SKM-1 (cell line): ENCODE measurements at regions not wholly inside any gene's neighbourhood (a gene's known extent, or its start where the extent isn't known, plus 50 kb on each side); places are given as distances from the start of the nearest gene placed in this dataset.

Experiments
- DNase-seq: peaks from one replicate; lab custom pipeline; 2025; ENCODE audit not compliant: unreplicated experiment; lab: John Stamatoyannopoulos, UW

GRCh38 chr4:156656896-156657295 is 314.7 kb downstream of the PDGFC start:
- no peak for DNase-seq

DNA sequence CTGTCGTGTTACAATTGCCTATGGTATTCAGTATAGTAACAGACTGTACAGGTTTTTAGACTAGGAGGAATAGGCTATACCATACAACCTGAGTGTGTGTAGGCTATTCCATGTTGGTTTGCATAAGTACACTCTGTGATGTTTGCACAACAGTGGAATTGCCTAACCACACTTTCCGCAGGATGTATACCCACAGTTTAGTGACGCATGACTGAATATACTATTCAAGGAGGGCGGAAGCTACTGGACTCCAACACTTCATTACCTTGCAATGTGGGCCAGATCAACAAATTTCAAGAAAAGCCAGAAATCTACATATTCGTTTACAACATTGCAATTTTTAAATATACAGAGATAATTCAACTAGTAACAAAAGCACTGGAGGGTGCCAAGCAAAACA is 317.2 kb downstream of the PDGFC start:
- DNase-seq: peak; percentile 56

DNA sequence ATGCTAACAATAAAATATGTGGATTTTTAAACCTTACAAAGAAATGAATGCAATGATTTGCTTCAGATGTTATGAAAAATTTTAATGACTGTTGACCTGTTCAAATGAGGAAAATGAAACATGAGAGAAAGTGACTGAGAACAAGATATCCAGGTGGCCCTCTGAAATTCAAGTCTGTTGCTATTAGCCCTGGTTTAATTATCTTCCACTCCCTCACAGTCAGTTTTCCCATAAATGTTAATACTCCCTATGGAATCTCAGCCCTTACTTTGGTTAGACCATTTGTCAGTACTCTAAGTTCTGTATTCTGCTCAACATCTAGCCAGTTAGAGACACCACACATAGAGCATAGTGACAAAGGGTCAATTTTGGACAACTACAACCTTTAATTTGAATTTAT is 327.8 kb downstream of the PDGFC start:
- DNase-seq: no peak

- no peak for DNase-seq
Measured at GRCh38 chr4:156642161-156642560, 329.4 kb downstream of the PDGFC start.

GRCh38 chr4:156638925-156639605 is 332.5 kb downstream of the PDGFC start:
- no peak for DNase-seq

DNA sequence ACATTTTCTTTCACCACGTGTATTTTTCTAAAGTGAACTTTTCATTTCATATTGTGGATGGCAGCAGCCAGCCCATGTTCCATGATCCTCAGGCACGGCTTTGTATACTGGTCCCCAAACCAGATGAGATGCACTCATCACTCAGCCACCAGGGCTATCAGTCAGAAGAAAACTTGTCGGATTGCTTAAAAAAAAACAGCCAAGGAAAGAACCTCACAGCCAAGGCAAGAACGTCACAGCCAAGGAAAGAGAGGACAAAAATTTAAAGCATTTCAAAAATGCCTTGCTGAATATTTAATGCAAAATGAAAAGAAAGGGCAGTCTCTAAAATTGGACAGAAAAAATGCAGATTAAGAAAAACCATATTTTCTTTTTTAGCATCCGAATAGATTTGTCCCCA is 333.3 kb downstream of the PDGFC start:
- DNase-seq: no peak

DNA sequence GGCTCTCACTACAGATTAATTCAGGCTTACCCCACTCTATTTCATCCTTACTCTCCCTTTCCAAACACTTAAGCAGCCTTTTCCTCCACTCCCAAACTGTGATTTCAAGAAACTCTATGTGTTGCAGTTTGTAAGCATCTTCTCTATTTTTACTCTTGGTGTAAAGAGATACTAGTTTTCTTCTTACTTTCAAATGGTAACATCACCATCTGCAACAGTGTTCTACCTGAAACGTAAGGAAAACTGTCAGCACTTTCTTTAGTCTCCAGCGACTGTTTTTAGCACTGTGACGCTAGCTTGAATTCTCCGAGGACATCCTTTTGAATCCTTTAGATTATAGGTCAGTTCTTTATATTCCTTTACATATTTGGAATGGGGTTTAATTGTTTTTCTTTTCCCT is 335.2 kb downstream of the PDGFC start:
- DNase-seq: no peak

DNA sequence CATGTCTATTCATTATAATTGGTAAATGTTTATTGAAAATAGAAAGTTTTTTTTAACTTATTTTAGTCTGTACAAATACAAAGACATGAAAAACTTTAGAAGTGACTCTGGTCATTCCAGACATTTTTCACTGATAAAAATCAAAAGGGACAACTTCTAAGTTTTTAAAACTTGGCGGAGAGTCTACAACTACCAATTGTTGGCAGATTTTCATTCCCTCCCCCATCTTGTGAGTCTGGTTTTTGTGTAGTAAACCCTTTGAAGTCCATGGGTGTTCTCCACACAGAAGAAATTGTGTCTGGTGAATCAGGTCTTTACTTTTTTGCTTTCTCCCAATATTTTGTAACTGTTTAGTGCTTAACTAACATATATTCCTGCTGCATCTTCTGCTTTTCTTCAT is 336.5 kb downstream of the PDGFC start:
- no peak for DNase-seq

GRCh38 chr4:156634612-156635011 is 337.0 kb downstream of the PDGFC start:
- no peak for DNase-seq

- no peak for DNase-seq
Measured at GRCh38 chr4:156633847-156634246, 337.8 kb downstream of the PDGFC start.

DNA sequence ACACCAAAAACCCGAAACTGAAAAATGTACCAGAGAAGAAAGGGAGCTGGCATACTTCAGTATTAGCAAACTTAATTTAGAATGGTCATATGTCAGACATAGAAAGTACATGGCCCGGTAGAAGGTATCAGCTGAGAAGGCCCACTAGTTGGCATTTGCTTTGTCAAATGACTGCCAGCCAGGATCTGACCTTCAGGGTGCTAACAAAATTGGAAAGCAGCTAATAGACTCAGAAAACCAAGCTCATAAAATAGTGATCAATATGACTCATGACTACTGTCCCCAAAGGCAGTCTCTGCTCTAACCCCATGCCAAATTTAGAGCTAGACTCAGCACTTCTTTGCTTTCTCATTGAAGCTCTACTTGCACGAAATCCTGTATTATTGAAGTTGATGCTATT is 342.7 kb downstream of the PDGFC start:
- DNase-seq: no peak

GRCh38 chr4:156623376-156623775 is 348.2 kb downstream of the PDGFC start:
- no peak for DNase-seq

GRCh38 chr4:156620786-156621185 is 350.8 kb downstream of the PDGFC start:
- DNase-seq: no peak

- DNase-seq: no peak
Measured at GRCh38 chr4:156619154-156619934, 352.3 kb downstream of the PDGFC start.

DNA sequence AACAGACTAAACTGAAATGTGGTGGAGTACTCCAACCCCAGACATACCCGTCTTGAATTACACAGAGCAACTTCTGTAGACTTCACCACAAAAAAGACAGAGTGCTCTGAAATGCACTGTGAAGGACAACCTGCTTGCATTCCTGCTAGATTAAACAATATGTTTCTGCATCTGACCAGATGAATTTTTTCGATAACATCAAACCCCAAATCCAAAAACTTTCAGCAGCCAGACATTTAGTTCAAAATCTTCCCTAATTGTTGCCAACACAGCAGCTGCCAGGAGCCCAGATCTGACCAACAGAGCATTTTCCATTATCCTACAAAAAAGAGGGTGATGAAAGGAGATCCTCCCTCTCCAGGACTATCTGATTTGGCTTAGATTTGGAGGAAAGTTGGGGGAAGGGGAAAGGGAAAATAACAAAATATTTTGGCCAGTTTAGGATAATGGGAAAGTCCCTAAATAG is 356.5 kb downstream of the PDGFC start:
- DNase-seq: no peak

DNA sequence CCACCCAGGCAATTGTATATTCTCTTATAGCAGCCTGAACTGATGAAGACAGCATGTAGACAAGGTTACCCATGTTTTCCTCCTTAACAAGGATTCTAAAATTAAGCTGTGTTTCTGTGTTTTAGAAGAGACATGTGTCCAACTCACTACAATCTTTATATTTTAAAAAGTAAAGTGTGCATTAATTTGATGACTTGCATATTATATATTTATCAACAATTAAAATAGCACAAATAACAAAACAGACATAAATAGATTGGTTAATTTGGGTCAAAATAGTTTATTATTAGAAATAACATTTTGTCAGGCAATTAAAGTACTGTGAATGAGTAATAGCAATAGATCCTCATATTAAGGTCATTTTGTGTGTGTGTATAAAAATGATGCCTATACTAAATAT is 357.1 kb downstream of the PDGFC start:
- DNase-seq: no peak

GRCh38 chr4:156609421-156609820 is 362.2 kb downstream of the PDGFC start:
- no peak for DNase-seq

DNA sequence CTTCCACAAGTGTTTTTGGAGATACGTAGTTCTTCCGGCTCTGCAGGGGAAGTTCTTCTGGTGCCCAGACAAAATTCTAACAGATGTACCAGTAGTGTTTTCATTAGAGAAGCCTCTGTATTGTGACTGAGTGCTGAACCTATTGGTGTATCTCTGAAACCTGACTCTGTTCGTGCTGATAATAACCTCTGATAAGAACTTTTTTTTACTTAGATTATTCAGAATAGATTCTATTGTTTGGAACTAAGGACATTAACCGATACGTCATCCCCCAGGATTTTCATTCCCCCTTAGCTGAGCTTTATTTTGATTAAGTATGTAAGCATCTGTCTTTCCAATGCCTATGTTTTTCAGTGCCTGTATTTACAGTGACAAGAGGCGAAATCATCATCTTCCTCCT is 362.9 kb downstream of the PDGFC start:
- no peak for DNase-seq

DNA sequence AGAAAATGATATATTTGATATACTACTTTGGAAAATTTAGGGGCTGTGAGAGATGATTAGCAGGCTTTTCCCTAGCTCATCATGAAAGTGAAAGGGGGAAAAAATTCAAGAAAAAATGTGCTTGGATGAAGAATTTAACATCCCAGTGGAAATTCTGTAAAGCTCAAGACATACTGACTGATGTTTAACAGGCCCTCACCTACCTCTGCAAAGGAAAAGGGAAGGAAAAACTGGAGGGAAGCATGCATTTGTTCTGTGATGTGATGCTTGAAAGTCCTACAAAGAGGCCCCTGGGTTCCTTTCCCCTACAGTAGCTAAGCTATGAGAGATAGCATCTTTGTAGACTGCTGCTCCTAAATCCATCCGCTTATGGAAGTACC is 364.1 kb downstream of the PDGFC start:
- DNase-seq: no peak

GRCh38 chr4:156606554-156607477 is 364.8 kb downstream of the PDGFC start:
- DNase-seq: no peak

DNA sequence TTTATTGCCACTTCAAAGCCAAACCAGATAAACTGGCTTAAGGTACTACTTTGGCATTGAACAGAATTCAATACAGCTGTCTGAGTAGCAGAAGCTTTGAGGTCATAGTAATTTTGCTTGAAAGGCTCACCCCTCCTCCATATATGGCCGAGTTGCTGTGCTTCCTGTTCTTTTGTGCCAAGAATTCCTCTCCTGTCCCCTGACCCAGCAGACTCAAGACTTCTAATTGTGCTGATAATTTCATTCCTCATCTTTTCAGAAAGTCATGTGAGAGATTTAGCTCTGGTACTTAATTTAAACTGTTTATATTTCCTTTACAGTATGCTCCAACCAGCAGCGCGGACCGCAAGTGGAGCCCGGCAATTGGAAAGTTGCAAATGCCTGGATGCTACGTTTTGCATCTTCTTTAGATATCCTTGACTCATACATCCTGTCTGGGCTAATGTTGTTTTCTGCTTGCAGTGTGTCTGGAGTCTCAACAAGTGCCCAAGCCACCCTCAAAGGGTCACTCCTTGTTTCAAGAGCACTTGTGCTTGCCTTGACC is 373.4 kb downstream of the PDGFC start:
- no peak for DNase-seq
